ENCODE measurements at regions not wholly inside any gene's neighbourhood (a gene's known extent, or its start where the extent isn't known, plus 50 kb on each side); places are given as distances from the start of the nearest gene placed in this dataset.

GRCh38 chr16:31703526-31704128 lies 170.0 kb upstream of the ZNF267 start:
- H3K36me3 ChIP-seq (ENCODE audit: control insufficient read depth, insufficient read depth, low read length), result peaks cover 22% of the 10 kb centered on the region

GRCh38 chr16:31704138-31704537 lies 169.5 kb upstream of the ZNF267 start:
- peaks cover 23% of the 10 kb centered on the region for H3K36me3 ChIP-seq (ENCODE audit: control insufficient read depth, insufficient read depth, low read length)
- peaks cover 3% of the 10 kb centered on the region; the same call in 1 of the 2 replicates for H3K27me3 ChIP-seq (ENCODE audit: control insufficient read depth, insufficient read depth, low read length)
- no peak for TF ChIP-seq CTCF (IDR thresholded peaks at IDR 0.05; ENCODE audit: insufficient read depth, low read depth, low read length)
- CTCF ChIA-PET, result interaction anchor here (1.4 kb wide), 1 partner anchor 11 kb away, joined by 3 read pairs; no protein-coding TSS in a partner anchor
- DNase-seq (ENCODE audit: low read depth), result no peak
- POLR2A ChIA-PET, result no interaction called here
- H3K4me3 ChIP-seq (ENCODE audit: low read depth, low read length), result no peak overlapping the region

More at GRCh38 chr16:31703526-31704128, 170.0 kb upstream of the ZNF267 start:
- Histone ChIP-seq H3K27me3 (ENCODE audit: control insufficient read depth, insufficient read depth, low read length) (peaks cover 3% of the 10 kb centered on the region; the same call in 1 of the 2 replicates), H3K4me3 (ENCODE audit: low read depth, low read length) (no peak overlapping the region)
- ChIA-PET POLR2A (no interaction called here), CTCF (interaction anchor here (1.4 kb wide), 1 partner anchor 11 kb away, joined by 3 read pairs; no protein-coding TSS in a partner anchor)
- DNase-seq (ENCODE audit: low read depth), result no peak
- no peak for TF ChIP-seq CTCF (IDR thresholded peaks at IDR 0.05; ENCODE audit: insufficient read depth, low read depth, low read length)

GRCh38 chr16:31705371-31705770 lies 168.2 kb upstream of the ZNF267 start:
- ChIA-PET CTCF (no interaction called here), POLR2A (no interaction called here)
- H3K36me3 ChIP-seq (ENCODE audit: control insufficient read depth, insufficient read depth, low read length), result peaks cover 23% of the 10 kb centered on the region
- no peak overlapping the region for H3K4me3 ChIP-seq (ENCODE audit: low read depth, low read length)
- TF ChIP-seq CTCF (IDR thresholded peaks at IDR 0.05; ENCODE audit: insufficient read depth, low read depth, low read length), result no peak
- DNase-seq (ENCODE audit: low read depth), result no peak
- no peaks in the 10 kb centered on the region for H3K27me3 ChIP-seq (ENCODE audit: control insufficient read depth, insufficient read depth, low read length)

GRCh38 chr16:31706318-31706717 lies 167.3 kb upstream of the ZNF267 start:
- no peak for TF ChIP-seq CTCF (IDR thresholded peaks at IDR 0.05; ENCODE audit: insufficient read depth, low read depth, low read length)
- H3K36me3 ChIP-seq (ENCODE audit: control insufficient read depth, insufficient read depth, low read length), result peaks cover 23% of the 10 kb centered on the region
- ChIA-PET POLR2A (no interaction called here), CTCF (no interaction called here)
- H3K4me3 ChIP-seq (ENCODE audit: low read depth, low read length), result no peak overlapping the region
- DNase-seq (ENCODE audit: low read depth), result no peak
- no peaks in the 10 kb centered on the region for H3K27me3 ChIP-seq (ENCODE audit: control insufficient read depth, insufficient read depth, low read length)

- Histone ChIP-seq H3K4me3 (ENCODE audit: low read depth, low read length) (no peak overlapping the region), H3K36me3 (ENCODE audit: control insufficient read depth, insufficient read depth, low read length) (peaks cover 23% of the 10 kb centered on the region), H3K27me3 (ENCODE audit: control insufficient read depth, insufficient read depth, low read length) (no peaks in the 10 kb centered on the region)
- ChIA-PET POLR2A (no interaction called here), CTCF (no interaction called here)
- no peak for DNase-seq (ENCODE audit: low read depth)
- no peak for TF ChIP-seq CTCF (IDR thresholded peaks at IDR 0.05; ENCODE audit: insufficient read depth, low read depth, low read length)
Observed at GRCh38 chr16:31706925-31707324, 166.7 kb upstream of the ZNF267 start.
